ENCODE measurements at regions not wholly inside any gene's neighbourhood (a gene's known extent, or its start where the extent isn't known, plus 50 kb on each side); places are given as distances from the start of the nearest gene placed in this dataset.

DNA sequence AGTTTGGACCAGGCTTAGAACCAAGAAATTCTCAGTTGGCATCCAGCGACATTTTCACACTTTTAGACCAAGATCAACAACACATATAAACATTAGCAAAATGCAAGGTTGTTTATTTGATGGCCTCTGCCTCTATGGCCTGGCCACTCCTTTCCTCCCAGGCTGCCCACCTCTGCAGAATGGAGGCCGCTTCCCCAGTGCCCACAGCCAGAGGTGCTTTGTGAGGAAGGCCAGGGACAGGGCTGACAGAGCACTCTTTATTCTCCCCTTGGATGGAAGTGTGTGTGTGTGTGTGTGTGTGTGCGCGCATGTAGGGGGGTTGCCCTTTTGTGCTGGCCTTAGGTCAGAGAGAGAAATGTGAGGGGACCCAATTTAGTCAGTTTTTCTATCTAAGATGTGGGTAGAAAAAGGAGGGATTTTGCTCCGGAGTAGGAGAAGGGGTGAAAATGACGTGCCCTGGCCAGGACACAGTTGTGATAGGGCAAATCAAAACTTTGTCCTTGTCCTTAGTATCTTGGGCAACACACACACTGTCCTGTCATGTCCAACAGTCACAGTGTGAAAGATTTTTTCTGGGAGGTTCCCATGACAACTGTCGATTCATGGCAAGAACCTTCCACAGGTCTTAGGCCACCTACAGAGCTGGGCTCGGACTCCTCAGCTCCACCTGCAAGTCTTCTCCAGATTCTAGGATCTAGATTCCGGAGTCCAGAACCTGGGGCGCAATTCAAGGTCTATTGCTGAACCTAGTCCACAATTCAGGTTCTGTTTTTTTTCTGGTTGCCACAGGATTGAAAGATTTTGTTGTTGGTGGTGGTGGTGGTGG lies 104.9 kb upstream of the SLC2A1 start:
- no peaks in the 10 kb centered on the region for H3K9me3 ChIP-seq
- intact Hi-C loops (cut with DNase I; ENCODE audit: low total_unique reads) = no loop called here

DNA sequence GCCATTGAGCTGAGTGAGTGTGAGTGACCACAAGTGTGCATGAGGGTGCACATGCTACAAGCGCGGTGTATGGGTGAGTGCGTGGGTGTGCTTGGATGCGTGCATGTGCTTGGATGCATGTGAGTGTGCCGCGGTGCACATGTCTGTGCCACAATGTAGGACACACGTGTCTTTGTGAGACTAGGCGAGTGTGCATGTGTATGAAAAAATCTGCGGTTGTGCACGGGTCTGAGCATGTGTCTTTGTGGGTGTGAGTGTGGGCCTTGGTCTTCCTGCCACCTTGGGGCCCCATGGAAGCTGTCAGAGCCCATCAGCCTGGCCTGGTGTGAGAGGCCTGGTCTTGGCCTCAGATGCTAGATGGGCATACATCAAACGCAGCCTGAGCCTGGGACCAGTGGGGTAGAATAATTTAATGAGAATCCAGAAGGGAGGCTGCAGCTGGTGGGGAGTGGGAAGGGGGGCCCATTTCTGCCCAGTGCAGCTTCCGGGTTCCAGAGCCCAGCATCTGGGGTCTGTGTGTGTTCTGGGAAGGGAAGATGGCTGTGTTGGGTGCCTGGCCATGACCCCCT lies 103.9 kb upstream of the SLC2A1 start:
- Histone ChIP-seq H3K27ac (no peak overlapping the region), H3K27me3 (no peaks in the 10 kb centered on the region), H3K4me3 (no peak overlapping the region), H3K36me3 (no peaks in the 10 kb centered on the region), H3K9me3 (no peaks in the 10 kb centered on the region), H3K4me1 (no peaks in the 10 kb centered on the region)
- intact Hi-C loops (cut with DNase I; ENCODE audit: low total_unique reads) = no loop called here
- TF ChIP-seq POLR2A (IDR thresholded peaks at IDR 0.05) = no peak
- TF ChIP-seq CTCF (IDR thresholded peaks at IDR 0.05) = no peak
- no peak for TF ChIP-seq POLR2AphosphoS5 (IDR thresholded peaks at IDR 0.05)
- DNase-seq (ENCODE audit: low spot score in 2 of 2) = no peak

More for the DNA sequence above, 104.9 kb upstream of the SLC2A1 start:
- Histone ChIP-seq H3K27me3 (no peaks in the 10 kb centered on the region), H3K27ac (no peak overlapping the region), H3K4me1 (peaks cover 0 to 3% of the 10 kb centered on the region in 2 donors), H3K4me3 (no peak overlapping the region), H3K36me3 (no peaks in the 10 kb centered on the region)
- no peak for DNase-seq (ENCODE audit: low spot score in 2 of 2)
- TF ChIP-seq POLR2A (IDR thresholded peaks at IDR 0.05) = no peak

GRCh38 chr1:43061757-43062156 lies 103.1 kb upstream of the SLC2A1 start:
- Histone ChIP-seq H3K4me1 (no peaks in the 10 kb centered on the region), H3K4me3 (no peak overlapping the region), H3K9me3 (no peaks in the 10 kb centered on the region), H3K27me3 (no peaks in the 10 kb centered on the region), H3K27ac (no peak overlapping the region), H3K36me3 (no peaks in the 10 kb centered on the region)
- TF ChIP-seq POLR2AphosphoS5 (IDR thresholded peaks at IDR 0.05) (no peak), CTCF (IDR thresholded peaks at IDR 0.05) (no peak), POLR2A (IDR thresholded peaks at IDR 0.05) (no peak)
- DNase-seq (ENCODE audit: low spot score in 2 of 2) = no peak
- intact Hi-C loops (cut with DNase I; ENCODE audit: low total_unique reads) = no loop called here

- intact Hi-C loops (cut with DNase I; ENCODE audit: low total_unique reads) = loop anchor here (5.0 kb wide), 1 partner anchor 1818 kb away; the partner anchor contains the start of gene SCMH1
- Histone ChIP-seq H3K9me3 (no peaks in the 10 kb centered on the region), H3K27ac (no peak overlapping the region), H3K36me3 (no peaks in the 10 kb centered on the region), H3K4me1 (no peaks in the 10 kb centered on the region), H3K27me3 (no peaks in the 10 kb centered on the region), H3K4me3 (no peak overlapping the region)
- no peak for DNase-seq (ENCODE audit: low spot score in 2 of 2)
- TF ChIP-seq POLR2A (IDR thresholded peaks at IDR 0.05) = no peak
- TF ChIP-seq POLR2AphosphoS5 (IDR thresholded peaks at IDR 0.05) = no peak
- no peak for TF ChIP-seq CTCF (IDR thresholded peaks at IDR 0.05)
Measured at GRCh38 chr1:43059640-43060574, 101.2 kb upstream of the SLC2A1 start.

GRCh38 chr1:43058545-43059360 lies 100.1 kb upstream of the SLC2A1 start:
- Histone ChIP-seq H3K27ac (no peak overlapping the region), H3K9me3 (no peaks in the 10 kb centered on the region), H3K4me3 (no peak overlapping the region), H3K36me3 (no peaks in the 10 kb centered on the region), H3K4me1 (no peaks in the 10 kb centered on the region), H3K27me3 (no peaks in the 10 kb centered on the region)
- intact Hi-C loops (cut with DNase I; ENCODE audit: low total_unique reads) = loop anchor here (5.0 kb wide), 1 partner anchor 1816 kb away; the partner anchor contains the start of gene SCMH1
- TF ChIP-seq CTCF (IDR thresholded peaks at IDR 0.05) (no peak), POLR2A (IDR thresholded peaks at IDR 0.05) (no peak), POLR2AphosphoS5 (IDR thresholded peaks at IDR 0.05) (no peak)
- DNase-seq (ENCODE audit: low spot score in 2 of 2) = no peak
